ENCODE measurements at regions not wholly inside any gene's neighbourhood (a gene's known extent, or its start where the extent isn't known, plus 50 kb on each side); places are given as distances from the start of the nearest gene placed in this dataset.

GRCh38 chr5:82765765-82766164 is 311.4 kb downstream of the TMEM167A start:
- DNase-seq (ENCODE audit: low read depth in 2 of 3, low spot score in 2 of 3): no peak

- no peak for DNase-seq (ENCODE audit: low read depth in 2 of 3, low spot score in 2 of 3)
Observed at GRCh38 chr5:82760856-82761255, 316.3 kb downstream of the TMEM167A start.

- DNase-seq (ENCODE audit: low read depth in 2 of 3, low spot score in 2 of 3): no peak
Observed at GRCh38 chr5:82758881-82759280, 318.3 kb downstream of the TMEM167A start.

GRCh38 chr5:82754759-82755158 is 322.4 kb downstream of the TMEM167A start:
- DNase-seq (ENCODE audit: low read depth in 2 of 3, low spot score in 2 of 3): no peak

GRCh38 chr5:82754036-82754746 is 323.0 kb downstream of the TMEM167A start:
- no peak for DNase-seq (ENCODE audit: low read depth in 2 of 3, low spot score in 2 of 3)

- no peak for DNase-seq (ENCODE audit: low read depth in 2 of 3, low spot score in 2 of 3)
Observed at GRCh38 chr5:82753374-82753773, 323.8 kb downstream of the TMEM167A start.

GRCh38 chr5:82749461-82749820 is 327.8 kb downstream of the TMEM167A start:
- DNase-seq (ENCODE audit: low read depth in 2 of 3, low spot score in 2 of 3): no peak

GRCh38 chr5:82748688-82749460 is 328.3 kb downstream of the TMEM167A start:
- DNase-seq (ENCODE audit: low read depth in 2 of 3, low spot score in 2 of 3): no peak

GRCh38 chr5:82747986-82748385 is 329.2 kb downstream of the TMEM167A start:
- no peak for DNase-seq (ENCODE audit: low read depth in 2 of 3, low spot score in 2 of 3)

GRCh38 chr5:82745016-82745415 is 332.2 kb downstream of the TMEM167A start:
- no peak for DNase-seq (ENCODE audit: low read depth in 2 of 3, low spot score in 2 of 3)

GRCh38 chr5:82738681-82739269 is 338.4 kb downstream of the TMEM167A start:
- no peak for DNase-seq (ENCODE audit: low read depth in 2 of 3, low spot score in 2 of 3)

- no peak for DNase-seq (ENCODE audit: low read depth in 2 of 3, low spot score in 2 of 3)
Observed at GRCh38 chr5:82735160-82735789, 341.9 kb downstream of the TMEM167A start.

- no peak for DNase-seq (ENCODE audit: low read depth in 2 of 3, low spot score in 2 of 3)
Observed at GRCh38 chr5:82734347-82734746, 342.8 kb downstream of the TMEM167A start.

- DNase-seq (ENCODE audit: low read depth in 2 of 3, low spot score in 2 of 3): no peak
Observed at GRCh38 chr5:82730913-82731312, 346.3 kb downstream of the TMEM167A start.

GRCh38 chr5:82728926-82729702 is 348.1 kb downstream of the TMEM167A start:
- no peak for DNase-seq (ENCODE audit: low read depth in 2 of 3, low spot score in 2 of 3)

- no peak for DNase-seq (ENCODE audit: low read depth in 2 of 3, low spot score in 2 of 3)
Observed at GRCh38 chr5:82723168-82723567, 354.0 kb downstream of the TMEM167A start.

GRCh38 chr5:82721087-82721410 is 356.1 kb downstream of the TMEM167A start:
- DNase-seq (ENCODE audit: low read depth in 2 of 3, low spot score in 2 of 3): no peak

GRCh38 chr5:82720213-82721086 is 356.7 kb downstream of the TMEM167A start:
- DNase-seq (ENCODE audit: low read depth in 2 of 3, low spot score in 2 of 3): no peak

- DNase-seq (ENCODE audit: low read depth in 2 of 3, low spot score in 2 of 3): no peak
Observed at GRCh38 chr5:82719368-82719767, 357.8 kb downstream of the TMEM167A start.

- no peak for DNase-seq (ENCODE audit: low read depth in 2 of 3, low spot score in 2 of 3)
Observed at GRCh38 chr5:82717738-82718137, 359.5 kb downstream of the TMEM167A start.

All from activated CD8-positive, alpha-beta memory T cell treated with anti-CD3 and anti-CD28 coated beads for 48 hours (primary cell).